Hepatocyte (in vitro differentiated cells): ENCODE measurements at regions not wholly inside any gene's neighbourhood (a gene's known extent, or its start where the extent isn't known, plus 50 kb on each side); places are given as distances from the start of the nearest gene placed in this dataset.

Source experiments
- DNase-seq: peaks from one replicate; pipeline ENCODE4 v3.0.0-alpha.2; 2016; ENCODE audit warnings: low spot score
- H2AFZ ChIP-seq: fragments of 200-600 bp; sonication (generic); 2 replicates; pipeline ENCODE4 v1.6.0; 2016; ENCODE audit warnings: antibody characterized with exemption, mild to moderate bottlenecking
- H3K27ac ChIP-seq: fragments of 200-600 bp; sonication (generic); 2 replicates; pipeline ENCODE4 v1.5.1; 2016; ENCODE audit warnings: mild to moderate bottlenecking
- H3K27me3 ChIP-seq: fragments of 200-600 bp; sonication (generic); 2 replicates; pipeline ENCODE4 v1.6.1; 2016
- H3K36me3 ChIP-seq: fragments of 200-600 bp; sonication (generic); replicated peaks from 2 replicates; pipeline ENCODE4 v1.5.1; 2016; ENCODE audit warnings: low read depth; ENCODE audit not compliant: insufficient read depth
- H3K4me1 ChIP-seq: fragments of 200-600 bp; sonication (generic); 2 replicates; pipeline ENCODE4 v1.5.1; 2016; ENCODE audit warnings: mild to moderate bottlenecking, moderate library complexity; ENCODE audit not compliant: insufficient read depth
- H3K4me2 ChIP-seq: fragments of 200-600 bp; sonication (generic); 2 replicates; pipeline ENCODE4 v1.6.0; 2016
- H3K4me3 ChIP-seq: fragments of 200-600 bp; sonication (generic); 2 replicates; pipeline ENCODE4 v1.5.1; 2016; ENCODE audit warnings: mild to moderate bottlenecking
- H3K79me2 ChIP-seq: fragments of 200-600 bp; sonication (generic); 2 replicates; pipeline ENCODE4 v1.6.0; 2017; ENCODE audit warnings: mild to moderate bottlenecking
- H3K9me2 ChIP-seq: fragments of 200-600 bp; sonication (generic); replicated peaks from 2 replicates; pipeline ENCODE4 v1.6.0; 2017; ENCODE audit warnings: mild to moderate bottlenecking; ENCODE audit not compliant: insufficient read depth
- H3K9me3 ChIP-seq: fragments of 200-600 bp; sonication (generic); 2 replicates; pipeline ENCODE4 v1.5.1; 2016; ENCODE audit warnings: low read depth, mild to moderate bottlenecking
- H4K20me1 ChIP-seq: fragments of 200-600 bp; sonication (generic); 2 replicates; pipeline ENCODE4 v1.6.0; 2016; ENCODE audit warnings: mild to moderate bottlenecking; ENCODE audit not compliant: insufficient read depth, poor library complexity, severe bottlenecking
- CTCF ChIP-seq: fragments of 200-600 bp; sonication (generic); IDR thresholded peaks from 2 replicates; pipeline ENCODE4 v1.5.1; 2016; ENCODE audit warnings: antibody characterized with exemption, mild to moderate bottlenecking; ENCODE audit not compliant: poor library complexity
- EZH2 ChIP-seq: fragments of 200-600 bp; sonication (generic); IDR thresholded peaks from 2 replicates; pipeline ENCODE4 v1.6.1; 2016; ENCODE audit warnings: antibody characterized with exemption, mild to moderate bottlenecking, borderline replicate concordance
- EZH2phosphoT487 ChIP-seq: fragments of 200-600 bp; sonication (generic); IDR thresholded peaks from one replicate; pipeline ENCODE4 v1.6.1; 2018; ENCODE audit warnings: antibody characterized with exemption, mild to moderate bottlenecking, low read depth, moderate library complexity; ENCODE audit not compliant: unreplicated experiment, severe bottlenecking
- WGBS: methylation state at CpG from one replicate; pipeline ENCODE4 v1.1.6; 2016; ENCODE audit warnings: low lambda C conversion rate; ENCODE audit errors: missing lambda C conversion rate; 5-methylcytosine and 5-hydroxymethylcytosine counted together

GRCh38 chr12:118884226-118884625, 97.1 kb upstream of the SRRM4 start:
- no peaks in the 10 kb centered on the region for H3K9me2 ChIP-seq
- no peaks in the 10 kb centered on the region for H3K4me1 ChIP-seq
- no peaks in the 10 kb centered on the region for H4K20me1 ChIP-seq
- no peak overlapping the region for H2AFZ ChIP-seq
- H3K79me2 ChIP-seq = no peaks in the 10 kb centered on the region
- H3K36me3 ChIP-seq = no peaks in the 10 kb centered on the region
- no peaks in the 10 kb centered on the region for H3K27me3 ChIP-seq
- TF ChIP-seq EZH2phosphoT487 (no peak), CTCF (no peak), EZH2 (no peak)
- no peaks in the 10 kb centered on the region for H3K9me3 ChIP-seq
- H3K27ac ChIP-seq = no peak overlapping the region
- no peak overlapping the region for H3K4me3 ChIP-seq
- WGBS = 68% methylated on average over 1 of the region's 1 CpG
- no peak for DNase-seq
- H3K4me2 ChIP-seq = no peak overlapping the region

- H3K4me1 ChIP-seq = no peaks in the 10 kb centered on the region
- H3K27ac ChIP-seq = no peak overlapping the region
- no peak overlapping the region for H2AFZ ChIP-seq
- H3K27me3 ChIP-seq = no peaks in the 10 kb centered on the region
- no peaks in the 10 kb centered on the region for H3K9me3 ChIP-seq
- H3K79me2 ChIP-seq = no peaks in the 10 kb centered on the region
- WGBS = 40% methylated on average over 1 of the region's 1 CpG
- H3K36me3 ChIP-seq = no peaks in the 10 kb centered on the region
- no peaks in the 10 kb centered on the region for H3K9me2 ChIP-seq
- TF ChIP-seq CTCF = no peak
- TF ChIP-seq EZH2phosphoT487 = no peak
- no peak for TF ChIP-seq EZH2
- DNase-seq = no peak
- no peak overlapping the region for H3K4me2 ChIP-seq
- H3K4me3 ChIP-seq = no peak overlapping the region
- H4K20me1 ChIP-seq = no peaks in the 10 kb centered on the region
Observed at GRCh38 chr12:118900993-118901392, 80.3 kb upstream of the SRRM4 start.

GRCh38 chr12:118908811-118909210, 72.5 kb upstream of the SRRM4 start:
- DNase-seq = no peak
- no peak overlapping the region for H3K27ac ChIP-seq
- WGBS = 71% methylated on average over 8 of the region's 8 CpGs
- no peaks in the 10 kb centered on the region for H4K20me1 ChIP-seq
- H3K9me3 ChIP-seq = no peaks in the 10 kb centered on the region
- no peak for TF ChIP-seq CTCF
- no peak for TF ChIP-seq EZH2phosphoT487
- TF ChIP-seq EZH2 = no peak
- H3K27me3 ChIP-seq = no peaks in the 10 kb centered on the region
- no peaks in the 10 kb centered on the region for H3K9me2 ChIP-seq
- no peaks in the 10 kb centered on the region for H3K79me2 ChIP-seq
- H3K4me1 ChIP-seq = no peaks in the 10 kb centered on the region
- no peak overlapping the region for H3K4me2 ChIP-seq
- H2AFZ ChIP-seq = no peak overlapping the region
- no peaks in the 10 kb centered on the region for H3K36me3 ChIP-seq
- no peak overlapping the region for H3K4me3 ChIP-seq

- Histone ChIP-seq H3K4me3 (no peak overlapping the region), H3K36me3 (no peaks in the 10 kb centered on the region), H3K4me1 (no peaks in the 10 kb centered on the region), H3K79me2 (no peaks in the 10 kb centered on the region), H4K20me1 (no peaks in the 10 kb centered on the region), H3K4me2 (no peak overlapping the region), H3K9me2 (no peaks in the 10 kb centered on the region), H2AFZ (no peak overlapping the region), H3K27me3 (no peaks in the 10 kb centered on the region), H3K9me3 (no peaks in the 10 kb centered on the region), H3K27ac (no peak overlapping the region)
- WGBS = 78% methylated on average over 9 of the region's 9 CpGs
- DNase-seq = no peak
- TF ChIP-seq EZH2 (no peak), EZH2phosphoT487 (no peak), CTCF (no peak)
Observed at GRCh38 chr12:118912697-118913270, 68.6 kb upstream of the SRRM4 start.
